Caco-2 (cell line): ENCODE measurements at regions not wholly inside any gene's neighbourhood (a gene's known extent, or its start where the extent isn't known, plus 50 kb on each side); places are given as distances from the start of the nearest gene placed in this dataset.

ENCODE experiments used
- BruUV-seq: library from RNA; stranded (reverse); fragments of 400-500 nt; replicated peaks from 2 replicates; lab custom pipeline; 2021; lab: Mats Ljungman, UMichigan
- CTCF ChIA-PET: fragments of 300-600 bp; sonication (Branson Sonifier 250); formaldehyde crosslinking; loops from one replicate; lab custom pipeline; 2022; ENCODE audit warnings: antibody characterized with exemption; lab: Charles Lee
- POLR2A ChIA-PET: fragments of 300-600 bp; sonication (Branson Sonifier 250); formaldehyde crosslinking; loops from one replicate; lab custom pipeline; 2022; ENCODE audit warnings: antibody characterized with exemption; lab: Charles Lee
- DNase-seq, 2 experiments: peaks; one replicate each; pipeline versions ENCODE4 v3.0.0 to v3.0.0-alpha.2; 2020 to 2022
- H3K27me3 ChIP-seq: replicated peaks from 2 replicates; pipeline ENCODE4 v1.6.0; 2011; ENCODE audit warnings: low read length; ENCODE audit not compliant: control insufficient read depth, insufficient read depth
- H3K36me3 ChIP-seq: 2 replicates; pipeline ENCODE4 v1.5.1; 2011; ENCODE audit warnings: low read length; ENCODE audit not compliant: control insufficient read depth, insufficient read depth
- H3K4me1 ChIP-seq: fragments of 250-450 bp; sonication (Bioruptor Pico); 2 replicates; pipeline ENCODE4 v1.5.1; 2020; ENCODE audit warnings: mild to moderate bottlenecking
- H3K4me3 ChIP-seq: 2 replicates; pipeline ENCODE4 v1.5.1; 2011; ENCODE audit warnings: low read depth, mild to moderate bottlenecking, control low read depth, low read length
- H3K9me3 ChIP-seq: fragments of 250-450 bp; sonication (Bioruptor Pico); 2 replicates; pipeline ENCODE4 v1.5.1; 2020; ENCODE audit warnings: mild to moderate bottlenecking, moderate library complexity
- H3K27ac Mint-ChIP-seq: one replicate; pipeline ENCODE4 v1.8.0; 2022; ENCODE audit warnings: mixed read lengths; ENCODE audit not compliant: unreplicated experiment
- H3K27me3 Mint-ChIP-seq: one replicate; pipeline ENCODE4 v1.8.0; 2022; ENCODE audit warnings: mixed read lengths; ENCODE audit not compliant: insufficient read depth, unreplicated experiment
- H3K36me3 Mint-ChIP-seq: one replicate; pipeline ENCODE4 v1.8.0; 2022; ENCODE audit warnings: mild to moderate bottlenecking, mixed read lengths; ENCODE audit not compliant: insufficient read depth, unreplicated experiment
- H3K4me1 Mint-ChIP-seq: one replicate; pipeline ENCODE4 v1.8.0; 2022; ENCODE audit warnings: low read depth, mixed read lengths; ENCODE audit not compliant: unreplicated experiment
- H3K4me3 Mint-ChIP-seq: one replicate; pipeline ENCODE4 v1.8.0; 2022; ENCODE audit warnings: mild to moderate bottlenecking, moderate library complexity, mixed read lengths; ENCODE audit not compliant: unreplicated experiment
- H3K9me3 Mint-ChIP-seq: one replicate; pipeline ENCODE4 v1.8.0; 2022; ENCODE audit warnings: mixed read lengths; ENCODE audit not compliant: unreplicated experiment
- intact Hi-C: fragments of 100-400 bp; cut with micrococcal nuclease; formaldehyde crosslinking; loops from one replicate; pipeline ENCODE4 v1.10.0; 2022; ENCODE audit not compliant: unreplicated experiment
- TF ChIP-seq, protein P1 (sequence below), 2 experiments: fragments of 200-600 bp in 1 of 2; IDR thresholded peaks; 1 replicate in 1 of 2; 2 replicates in 1 of 2; pipeline versions ENCODE4 v1.5.1 to v1.8.0; 2011 to 2022; ENCODE audit warnings: antibody characterized with exemption in 1 of 2, control low read depth in 1 of 2, inconsistent platforms in 1 of 2, low read depth in 1 of 2, low read length in 1 of 2, mild to moderate bottlenecking in 1 of 2, moderate library complexity in 1 of 2; ENCODE audit not compliant: insufficient read depth in 1 of 2, severe bottlenecking in 1 of 2, unreplicated experiment in 1 of 2

DNA sequence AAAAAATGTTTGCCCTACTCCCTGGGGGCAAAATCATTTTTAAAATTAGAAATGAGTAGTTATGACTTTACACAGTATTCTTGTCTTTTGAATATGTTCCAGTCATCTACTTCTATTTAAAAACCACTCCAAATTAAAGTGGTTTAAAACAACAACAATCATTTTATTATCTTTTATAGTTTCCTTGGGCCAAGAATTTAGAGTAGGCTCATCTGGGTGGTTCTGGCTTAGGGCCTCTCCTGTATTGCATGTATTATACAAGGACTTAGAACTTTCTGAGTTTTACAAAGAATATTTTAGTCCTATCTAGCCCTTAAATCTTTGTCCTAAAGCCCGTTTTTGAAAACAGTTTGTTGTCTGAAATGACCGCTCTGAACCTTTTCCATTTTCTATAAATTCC is 132.5 kb upstream of the INTU start:
- Histone ChIP-seq H3K9me3 (no peaks in the 10 kb centered on the region), H3K4me3 (no peak overlapping the region), H3K4me1 (no peaks in the 10 kb centered on the region), H3K36me3 (no peaks in the 10 kb centered on the region), H3K27me3 (no peaks in the 10 kb centered on the region)
- no TSS peak for BruUV-seq
- DNase-seq = no peak
- H3K27ac Mint-ChIP-seq = no peak overlapping the region
- H3K36me3 Mint-ChIP-seq = no peaks in the 10 kb centered on the region
- TF ChIP-seq, protein P1, sequence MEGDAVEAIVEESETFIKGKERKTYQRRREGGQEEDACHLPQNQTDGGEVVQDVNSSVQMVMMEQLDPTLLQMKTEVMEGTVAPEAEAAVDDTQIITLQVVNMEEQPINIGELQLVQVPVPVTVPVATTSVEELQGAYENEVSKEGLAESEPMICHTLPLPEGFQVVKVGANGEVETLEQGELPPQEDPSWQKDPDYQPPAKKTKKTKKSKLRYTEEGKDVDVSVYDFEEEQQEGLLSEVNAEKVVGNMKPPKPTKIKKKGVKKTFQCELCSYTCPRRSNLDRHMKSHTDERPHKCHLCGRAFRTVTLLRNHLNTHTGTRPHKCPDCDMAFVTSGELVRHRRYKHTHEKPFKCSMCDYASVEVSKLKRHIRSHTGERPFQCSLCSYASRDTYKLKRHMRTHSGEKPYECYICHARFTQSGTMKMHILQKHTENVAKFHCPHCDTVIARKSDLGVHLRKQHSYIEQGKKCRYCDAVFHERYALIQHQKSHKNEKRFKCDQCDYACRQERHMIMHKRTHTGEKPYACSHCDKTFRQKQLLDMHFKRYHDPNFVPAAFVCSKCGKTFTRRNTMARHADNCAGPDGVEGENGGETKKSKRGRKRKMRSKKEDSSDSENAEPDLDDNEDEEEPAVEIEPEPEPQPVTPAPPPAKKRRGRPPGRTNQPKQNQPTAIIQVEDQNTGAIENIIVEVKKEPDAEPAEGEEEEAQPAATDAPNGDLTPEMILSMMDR (IDR thresholded peaks at IDR 0.05; ENCODE audit: insufficient read depth in 1 of 2, low read depth in 1 of 2, low read length in 1 of 2, severe bottlenecking in 1 of 2, unreplicated experiment in 1 of 2) = no peak
- intact Hi-C loops = no loop called here
- ChIA-PET POLR2A (no interaction called here), CTCF (no interaction called here)
- H3K27me3 Mint-ChIP-seq = peaks cover 5% of the 10 kb centered on the region
- H3K4me1 Mint-ChIP-seq = no peaks in the 10 kb centered on the region
- no peak overlapping the region for H3K4me3 Mint-ChIP-seq
- no peaks in the 10 kb centered on the region for H3K9me3 Mint-ChIP-seq

DNA sequence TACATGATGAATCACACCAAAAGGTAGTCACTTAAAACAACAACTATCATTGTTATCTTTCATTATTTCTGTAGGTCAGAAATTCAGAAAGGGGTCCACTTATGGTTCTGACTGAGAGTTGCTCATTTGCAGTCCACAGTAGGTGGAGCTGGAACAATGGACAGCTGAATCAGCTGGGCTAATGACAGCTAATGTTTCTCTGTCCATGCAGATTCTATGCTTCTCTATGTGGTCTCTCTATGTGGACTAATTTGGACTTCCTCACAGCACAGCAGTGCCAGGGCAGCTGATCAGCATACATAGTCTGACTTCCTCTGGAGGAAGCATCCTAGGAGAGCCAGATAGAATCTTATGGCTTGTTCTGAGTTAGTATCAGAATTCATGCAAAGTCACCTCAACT is 131.7 kb upstream of the INTU start:
- H3K9me3 Mint-ChIP-seq = no peaks in the 10 kb centered on the region
- CTCF ChIA-PET = no interaction called here
- intact Hi-C loops = no loop called here
- H3K4me3 ChIP-seq = no peak overlapping the region
- H3K27me3 Mint-ChIP-seq = peaks cover 5% of the 10 kb centered on the region
- no peak for DNase-seq
- no peaks in the 10 kb centered on the region for H3K4me1 ChIP-seq
- H3K36me3 Mint-ChIP-seq = no peaks in the 10 kb centered on the region
- no peaks in the 10 kb centered on the region for H3K27me3 ChIP-seq
- POLR2A ChIA-PET = no interaction called here
- H3K27ac Mint-ChIP-seq = no peak overlapping the region
- no peaks in the 10 kb centered on the region for H3K9me3 ChIP-seq
- H3K36me3 ChIP-seq = no peaks in the 10 kb centered on the region
- H3K4me3 Mint-ChIP-seq = no peak overlapping the region
- no TSS peak for BruUV-seq
- no peaks in the 10 kb centered on the region for H3K4me1 Mint-ChIP-seq
- TF ChIP-seq, protein P1 (IDR thresholded peaks at IDR 0.05; ENCODE audit: insufficient read depth in 1 of 2, low read depth in 1 of 2, low read length in 1 of 2, severe bottlenecking in 1 of 2, unreplicated experiment in 1 of 2) = no peak

DNA sequence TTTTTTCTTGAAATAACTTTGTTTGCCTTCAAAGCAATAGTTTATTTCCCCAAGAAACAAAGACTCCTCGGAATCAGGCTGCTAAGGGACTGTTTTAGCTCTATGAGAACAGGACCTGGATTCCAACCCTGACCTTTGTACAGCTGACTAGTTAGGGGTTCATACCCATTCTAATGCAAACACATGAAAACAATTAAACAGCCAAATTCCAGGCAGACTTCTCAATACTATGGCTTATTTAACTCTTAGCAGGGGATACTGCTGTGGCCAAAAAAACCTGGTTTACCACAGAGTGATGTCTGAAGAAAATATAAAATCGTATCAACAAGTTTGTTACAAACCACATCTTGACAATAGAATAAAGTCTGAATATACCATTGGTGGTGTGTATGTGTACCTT is 129.6 kb upstream of the INTU start:
- H3K27ac Mint-ChIP-seq = no peak overlapping the region
- ChIA-PET POLR2A (no interaction called here), CTCF (no interaction called here)
- Histone ChIP-seq H3K4me1 (no peaks in the 10 kb centered on the region), H3K27me3 (no peaks in the 10 kb centered on the region), H3K9me3 (no peaks in the 10 kb centered on the region), H3K36me3 (no peaks in the 10 kb centered on the region), H3K4me3 (no peak overlapping the region)
- H3K4me3 Mint-ChIP-seq = no peak overlapping the region
- intact Hi-C loops = no loop called here
- H3K9me3 Mint-ChIP-seq = no peaks in the 10 kb centered on the region
- no peaks in the 10 kb centered on the region for H3K4me1 Mint-ChIP-seq
- BruUV-seq = no TSS peak
- TF ChIP-seq, protein P1 (IDR thresholded peaks at IDR 0.05; ENCODE audit: insufficient read depth in 1 of 2, low read depth in 1 of 2, low read length in 1 of 2, severe bottlenecking in 1 of 2, unreplicated experiment in 1 of 2) = no peak
- peaks cover 10% of the 10 kb centered on the region for H3K27me3 Mint-ChIP-seq
- H3K36me3 Mint-ChIP-seq = no peaks in the 10 kb centered on the region
- DNase-seq = no peak
